ENCODE measurements at regions not wholly inside any gene's neighbourhood (a gene's known extent, or its start where the extent isn't known, plus 50 kb on each side); places are given as distances from the start of the nearest gene placed in this dataset.

GRCh38 chr11:76276046-76276780 lies 69.9 kb upstream of the WNT11 start:
- DNase-seq = no peak

DNA sequence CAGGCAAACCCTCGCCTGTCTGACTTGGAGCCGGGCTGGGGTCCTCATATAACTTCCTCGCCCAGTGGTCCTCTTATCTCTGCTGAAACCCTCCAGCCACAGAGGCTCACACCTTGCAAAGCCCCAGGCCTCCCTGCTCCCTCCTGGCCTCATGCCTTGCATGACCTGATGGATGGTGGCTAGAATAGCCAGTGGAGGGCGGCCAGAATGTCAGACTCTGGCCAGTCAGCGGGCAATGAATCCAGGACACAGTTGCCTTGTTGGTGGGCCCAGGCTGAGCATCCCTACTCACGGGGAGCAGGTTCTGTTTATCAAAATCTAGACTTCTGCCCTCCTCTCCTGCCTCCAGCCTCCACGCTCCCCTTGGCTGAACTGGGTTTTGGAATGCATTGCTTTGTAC lies 69.1 kb upstream of the WNT11 start:
- DNase-seq = no peak

DNA sequence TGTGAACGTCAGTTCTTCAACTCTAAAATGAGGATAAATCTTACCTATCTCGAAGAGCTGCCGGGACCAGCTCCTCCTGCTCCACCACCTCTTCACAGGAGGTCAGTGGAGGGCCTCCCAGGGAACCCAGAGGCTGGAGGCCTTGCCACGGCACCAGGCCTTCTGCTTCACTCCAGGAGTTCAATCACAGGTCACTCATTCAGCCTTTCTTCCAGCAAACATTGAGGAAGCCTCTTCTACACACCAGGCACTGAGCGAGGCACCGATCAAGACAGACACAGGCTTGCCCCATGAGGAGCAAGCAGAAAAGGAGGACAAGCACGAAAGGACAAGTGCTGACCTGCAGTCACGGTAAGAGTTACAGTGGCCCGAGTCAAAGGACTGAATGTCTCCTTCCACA lies 64.8 kb upstream of the WNT11 start:
- no peak for DNase-seq

DNA sequence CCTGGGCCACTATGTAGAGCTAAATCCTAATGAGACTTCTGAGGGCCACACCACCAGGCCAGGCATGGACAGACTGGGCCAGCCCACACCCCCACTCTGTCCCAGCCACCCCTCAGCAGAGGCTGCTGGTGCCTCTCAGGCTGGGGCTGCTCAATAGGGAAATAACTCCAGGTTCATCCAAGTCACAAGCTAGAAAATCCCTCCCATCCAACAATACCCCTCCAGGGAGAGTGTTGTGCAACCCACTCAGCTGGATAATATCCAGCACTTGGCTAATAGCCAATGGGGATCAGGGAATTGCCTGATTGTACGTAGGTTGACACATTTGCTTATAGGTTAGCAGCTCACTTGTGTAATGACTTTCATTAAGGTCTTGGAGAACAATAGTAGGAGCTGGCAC lies 64.1 kb upstream of the WNT11 start:
- no peak for DNase-seq

GRCh38 chr11:76269661-76270261 lies 63.5 kb upstream of the WNT11 start:
- DNase-seq = no peak

- no peak for DNase-seq
Observed at GRCh38 chr11:76269247-76269646, 62.9 kb upstream of the WNT11 start.

- no peak for DNase-seq
Observed at GRCh38 chr11:76268498-76268897, 62.2 kb upstream of the WNT11 start.

GRCh38 chr11:76267556-76267955 lies 61.3 kb upstream of the WNT11 start:
- peak; percentile 49 for DNase-seq

DNA sequence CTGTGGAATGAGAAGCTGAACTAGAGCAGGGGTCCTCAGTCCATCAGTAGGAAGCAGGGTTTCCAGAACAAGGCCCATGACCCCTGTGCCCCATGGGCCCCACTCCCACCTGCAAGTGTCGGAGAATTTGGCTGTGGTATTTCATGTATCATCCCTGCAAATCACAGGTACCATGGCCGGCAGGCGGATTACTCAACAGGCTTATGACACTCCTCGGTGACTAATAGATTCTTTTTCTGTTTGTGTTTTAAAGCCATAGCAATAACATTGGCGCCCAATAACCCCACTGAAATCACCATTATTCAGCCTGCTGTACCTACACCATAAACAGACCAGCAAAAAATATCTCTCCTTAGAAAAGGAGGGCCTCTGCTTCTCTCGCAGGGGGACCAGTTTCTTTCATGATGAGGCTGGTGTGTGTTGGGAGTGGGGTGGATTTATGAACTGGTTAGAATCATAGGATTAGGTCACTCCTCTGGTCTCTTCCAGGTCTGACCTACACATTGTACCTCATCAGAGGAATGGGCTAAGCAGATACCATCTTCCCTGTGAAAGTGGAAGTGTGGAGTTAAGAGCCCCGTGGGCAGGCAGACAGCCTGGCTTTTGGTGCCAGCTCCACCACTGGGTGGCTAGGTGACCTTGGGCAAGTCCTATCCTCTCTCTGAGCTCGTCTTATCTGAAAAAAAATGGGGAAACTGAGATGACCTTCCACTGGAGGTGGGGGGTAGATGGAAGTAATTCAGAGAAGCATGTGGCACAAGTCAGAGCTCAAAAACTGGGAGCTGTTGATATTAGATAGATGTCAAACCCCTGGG lies 60.2 kb upstream of the WNT11 start:
- DNase-seq = peak; percentile 49

GRCh38 chr11:76265771-76266241 lies 59.5 kb upstream of the WNT11 start:
- DNase-seq = no peak

GRCh38 chr11:76263657-76264056 lies 57.4 kb upstream of the WNT11 start:
- no peak for DNase-seq

DNA sequence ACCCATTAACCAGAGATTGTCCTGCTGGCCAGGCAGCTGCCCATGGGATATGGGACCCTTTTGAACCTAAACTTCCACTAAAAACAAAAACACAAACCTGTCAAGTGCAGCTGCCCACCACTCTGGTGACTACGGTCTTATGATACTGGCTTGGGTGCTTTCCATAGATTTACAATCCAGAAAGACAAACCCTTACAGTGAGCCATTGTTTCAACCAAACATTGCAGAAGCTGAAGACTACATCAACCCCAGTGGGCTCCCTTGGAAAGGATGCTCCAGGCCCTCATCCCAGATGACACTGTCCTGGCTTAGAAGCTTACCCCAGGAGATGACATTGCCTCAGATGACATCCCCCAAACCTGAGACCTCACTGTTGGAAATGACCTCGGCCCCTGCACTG lies 56.9 kb upstream of the WNT11 start:
- DNase-seq = no peak

GRCh38 chr11:76260296-76260925 lies 54.1 kb upstream of the WNT11 start:
- no peak for DNase-seq

DNA sequence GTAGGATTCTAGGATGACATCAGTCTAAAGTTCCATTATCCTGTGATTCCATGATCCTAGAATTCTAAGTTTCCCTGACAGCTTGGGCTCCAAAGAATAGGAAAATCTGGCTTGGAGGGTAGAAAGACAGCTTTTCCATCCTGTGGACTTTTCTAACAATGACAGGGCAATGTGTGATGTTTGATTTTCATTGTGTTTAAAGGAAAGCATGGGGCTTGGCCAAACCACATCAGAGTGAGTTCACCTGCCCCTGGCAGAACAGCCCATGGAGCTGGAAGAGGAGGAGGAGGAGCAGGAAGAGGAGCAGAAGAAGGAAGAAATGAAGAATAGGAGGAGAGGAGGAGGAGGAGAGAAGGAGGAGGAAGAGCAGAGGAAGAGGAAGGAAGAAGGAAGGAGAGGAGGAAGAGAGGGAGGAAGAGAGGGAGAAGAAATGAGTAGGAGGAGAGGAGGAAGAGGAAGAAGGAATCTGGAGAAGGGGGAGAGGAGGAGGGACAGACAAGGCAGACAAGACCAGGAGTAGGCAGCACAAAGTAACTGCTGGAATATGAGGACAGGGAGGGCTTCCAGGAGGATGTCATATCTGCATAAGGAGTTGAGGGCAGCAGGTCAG lies 53.1 kb upstream of the WNT11 start:
- no peak for DNase-seq

DNA sequence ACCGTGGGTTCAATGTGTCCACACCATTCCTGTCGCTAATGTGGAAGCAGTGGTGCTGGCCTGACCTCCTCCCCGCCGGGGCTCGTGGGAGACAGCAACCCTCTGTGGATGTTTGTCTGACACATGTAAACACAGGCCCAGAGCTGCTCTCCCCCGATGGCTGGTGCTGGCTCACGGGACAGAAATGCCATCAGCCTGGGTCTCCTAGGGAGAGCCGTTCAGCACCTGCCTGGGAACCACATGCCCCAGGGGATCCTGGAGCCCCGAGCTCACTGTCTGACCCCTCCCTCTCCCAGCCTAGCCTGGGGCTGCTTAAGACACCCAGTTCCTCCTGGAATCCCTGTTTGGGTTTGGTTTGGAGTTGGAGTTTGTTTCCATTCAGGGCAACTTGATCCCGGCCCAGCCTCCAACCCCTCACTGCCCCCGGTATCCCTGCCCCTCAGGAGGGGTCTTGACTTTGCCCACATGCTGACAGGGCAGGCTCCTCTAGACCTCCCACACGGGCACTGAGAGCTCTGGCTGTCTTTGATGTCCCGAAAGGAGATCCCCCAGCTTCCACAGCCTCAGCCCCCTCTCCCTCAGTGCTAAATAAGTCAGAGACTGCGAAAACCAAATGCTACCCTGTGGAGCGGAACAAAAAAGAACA lies 50.9 kb upstream of the WNT11 start:
- DNase-seq = no peak

DNA sequence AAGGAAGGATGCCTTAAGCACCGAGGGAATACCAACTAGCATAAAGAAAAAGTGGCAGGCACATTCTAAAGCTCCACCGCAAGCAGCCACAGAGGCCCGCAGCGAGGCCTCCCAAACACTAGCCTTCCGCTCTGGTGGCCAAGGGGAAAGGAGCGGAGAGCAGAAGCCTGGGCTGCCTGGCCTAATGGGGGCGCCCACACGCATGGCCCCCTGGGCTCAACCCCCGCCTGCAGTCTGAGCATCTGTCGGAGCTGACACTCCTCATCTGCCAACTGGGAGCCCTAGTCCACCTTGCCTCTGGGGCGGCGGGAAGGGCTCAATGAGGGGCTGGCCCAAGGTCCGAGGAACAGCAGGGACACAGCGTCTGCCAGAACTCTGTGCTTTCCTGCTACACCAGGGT lies 50.1 kb upstream of the WNT11 start:
- no peak for DNase-seq
